ENCODE measurements at regions not wholly inside any gene's neighbourhood (a gene's known extent, or its start where the extent isn't known, plus 50 kb on each side); places are given as distances from the start of the nearest gene placed in this dataset.
A peak's percentile ranks its signal among the peaks of the same experiment; 100 is the strongest.

DNA sequence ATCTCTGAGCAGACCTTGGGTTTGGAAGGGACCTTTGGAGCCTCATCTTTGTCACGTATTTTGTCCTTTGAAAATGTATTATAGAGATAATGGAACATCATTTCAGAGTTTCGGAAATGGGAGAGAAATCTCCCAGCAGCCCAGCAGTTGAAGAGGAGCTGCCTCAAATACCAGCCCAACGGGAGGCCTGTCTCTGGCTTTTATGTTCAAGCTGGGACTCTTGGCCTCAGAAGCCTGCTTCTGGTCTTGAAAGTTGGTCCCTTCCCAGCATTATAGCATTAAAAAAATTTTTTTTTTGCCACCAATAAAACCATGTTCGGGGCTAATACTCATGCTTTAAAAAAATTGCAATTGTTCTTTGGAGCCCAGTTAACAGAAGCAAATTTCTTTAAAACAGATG is 73.4 kb upstream of the CTBP2 start:
- no peak overlapping the region for H2BK15ac ChIP-seq (replicated peaks; ENCODE audit: low read depth)

DNA sequence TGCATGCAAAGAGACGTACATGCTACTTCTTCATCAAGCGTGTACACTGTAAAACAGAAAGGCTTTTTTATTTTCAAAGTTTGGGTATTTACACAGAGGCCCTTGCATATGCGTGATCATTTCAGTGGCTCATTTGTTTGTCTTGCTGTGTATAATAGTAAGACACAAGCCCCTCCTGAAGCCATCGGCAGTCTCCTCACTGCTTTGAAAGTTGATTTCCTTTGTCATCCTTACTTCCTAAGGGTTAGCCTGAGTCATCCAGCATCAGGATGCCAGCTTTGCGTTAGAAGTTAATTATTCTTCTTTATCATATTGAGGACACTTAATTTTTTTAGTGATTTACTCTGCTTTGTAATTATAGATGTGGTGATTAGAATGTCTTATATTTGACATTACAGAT is 72.5 kb upstream of the CTBP2 start:
- no peak overlapping the region for H3K4me2 ChIP-seq (ENCODE audit: low read length)
- H4K8ac ChIP-seq (ENCODE audit: low read depth, low read length) = no peak overlapping the region
- no peak overlapping the region for H2AK5ac ChIP-seq (ENCODE audit: low read length)
- H2BK120ac ChIP-seq (ENCODE audit: low read depth, low read length) = no peak overlapping the region
- H3K27me3 ChIP-seq (ENCODE audit: insufficient read depth, low read length, poor library complexity) = no peaks in the 10 kb centered on the region
- H3K79me1 ChIP-seq (ENCODE audit: low read length) = no peaks in the 10 kb centered on the region
- no peak overlapping the region for H4K5ac ChIP-seq (ENCODE audit: low read length)
- no peak overlapping the region for H3K18ac ChIP-seq (ENCODE audit: low read length)
- no CpG with 5 or more reads among the region's 5 CpGs for WGBS (ENCODE audit: extremely low coverage, insufficient coverage, low lambda C conversion rate)
- H3K4ac ChIP-seq (ENCODE audit: low read depth, low read length) = no peak overlapping the region
- no peak overlapping the region for H3K4me3 ChIP-seq (ENCODE audit: low read length)
- H3K4me1 ChIP-seq (ENCODE audit: control insufficient read depth, low read depth, low read length) = peaks cover 3% of the 10 kb centered on the region
- H3K56ac ChIP-seq (ENCODE audit: low read length) = no peak overlapping the region
- no peaks in the 10 kb centered on the region for H3K36me3 ChIP-seq (ENCODE audit: control insufficient read depth, insufficient read depth, low read length)
- no peak overlapping the region for H3K27ac ChIP-seq (ENCODE audit: low read depth, low read length)
- H2BK15ac ChIP-seq (replicated peaks; ENCODE audit: low read depth) = no peak overlapping the region
- H3K79me2 ChIP-seq (ENCODE audit: control insufficient read depth, insufficient read depth, low read length) = no peaks in the 10 kb centered on the region
- H3K23ac ChIP-seq (ENCODE audit: low read length) = no peak overlapping the region
- no peak overlapping the region for H3K9ac ChIP-seq (ENCODE audit: low read length)
- DNase-seq = no peak
- no peak overlapping the region for H2BK5ac ChIP-seq (ENCODE audit: low read length)

More for the DNA sequence above, 73.4 kb upstream of the CTBP2 start:
- Histone ChIP-seq H3K4me1 (ENCODE audit: control insufficient read depth, low read depth, low read length) (peaks cover 3% of the 10 kb centered on the region), H3K4me2 (ENCODE audit: low read length) (no peak overlapping the region), H3K79me2 (ENCODE audit: control insufficient read depth, insufficient read depth, low read length) (no peaks in the 10 kb centered on the region), H3K79me1 (ENCODE audit: low read length) (no peaks in the 10 kb centered on the region), H2AK5ac (ENCODE audit: low read length) (no peak overlapping the region), H3K9ac (ENCODE audit: low read length) (no peak overlapping the region), H3K4me3 (ENCODE audit: low read length) (no peak overlapping the region), H3K18ac (ENCODE audit: low read length) (no peak overlapping the region), H4K8ac (ENCODE audit: low read depth, low read length) (no peak overlapping the region), H3K27me3 (ENCODE audit: insufficient read depth, low read length, poor library complexity) (no peaks in the 10 kb centered on the region), H3K27ac (ENCODE audit: low read depth, low read length) (no peak overlapping the region), H3K36me3 (ENCODE audit: control insufficient read depth, insufficient read depth, low read length) (no peaks in the 10 kb centered on the region), H4K5ac (ENCODE audit: low read length) (no peak overlapping the region), H2BK5ac (ENCODE audit: low read length) (no peak overlapping the region), H3K4ac (ENCODE audit: low read depth, low read length) (no peak overlapping the region), H2BK120ac (ENCODE audit: low read depth, low read length) (no peak overlapping the region), H3K56ac (ENCODE audit: low read length) (no peak overlapping the region), H3K23ac (ENCODE audit: low read length) (no peak overlapping the region)
- no CpG with 5 or more reads among the region's 4 CpGs for WGBS (ENCODE audit: extremely low coverage, insufficient coverage, low lambda C conversion rate)
- peak; percentile 46 for DNase-seq

DNA sequence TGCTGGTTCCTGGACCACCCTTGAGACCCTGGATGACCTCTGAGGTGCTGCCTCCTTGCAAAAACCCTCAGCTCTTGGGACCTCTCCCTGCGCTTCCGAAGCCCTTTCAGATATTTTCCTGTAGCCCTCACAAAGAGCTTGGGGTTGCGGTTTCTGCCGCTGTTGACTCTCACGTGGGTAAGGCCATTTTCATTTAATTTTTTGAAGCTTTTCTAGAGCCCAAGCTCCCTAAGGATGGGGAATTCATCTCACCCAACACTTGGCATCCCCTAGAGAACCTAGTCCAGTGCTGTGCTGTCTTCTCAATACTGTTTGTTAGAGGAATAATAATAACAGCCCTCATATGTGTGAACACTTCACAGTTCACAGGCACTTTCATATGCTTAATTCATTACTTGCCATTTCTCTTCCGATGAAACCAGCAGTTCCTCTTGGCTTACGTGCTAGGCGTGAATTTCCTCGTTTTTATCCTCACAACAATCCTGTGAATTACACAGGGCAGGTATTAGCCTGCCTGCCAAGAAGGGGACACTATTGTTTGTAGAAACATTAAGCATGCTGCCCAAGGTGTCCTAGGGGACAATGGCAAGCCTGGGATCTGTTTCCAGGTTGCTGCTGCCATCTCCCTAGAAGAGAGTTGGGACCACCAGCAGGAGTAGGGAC is 71.6 kb upstream of the CTBP2 start:
- Histone ChIP-seq H4K8ac (ENCODE audit: low read depth, low read length) (no peak overlapping the region), H2BK5ac (ENCODE audit: low read length) (no peak overlapping the region), H3K4me3 (ENCODE audit: low read length) (no peak overlapping the region), H3K27ac (ENCODE audit: low read depth, low read length) (no peak overlapping the region), H2BK15ac (replicated peaks; ENCODE audit: low read depth) (no peak overlapping the region), H3K79me2 (ENCODE audit: control insufficient read depth, insufficient read depth, low read length) (no peaks in the 10 kb centered on the region), H3K9ac (ENCODE audit: low read length) (no peak overlapping the region), H3K18ac (ENCODE audit: low read length) (no peak overlapping the region), H3K36me3 (ENCODE audit: control insufficient read depth, insufficient read depth, low read length) (no peaks in the 10 kb centered on the region), H4K5ac (ENCODE audit: low read length) (no peak overlapping the region), H3K23ac (ENCODE audit: low read length) (peak overlapping the region; percentile 15), H3K4ac (ENCODE audit: low read depth, low read length) (no peak overlapping the region), H3K4me2 (ENCODE audit: low read length) (no peak overlapping the region), H2AK5ac (ENCODE audit: low read length) (no peak overlapping the region), H3K27me3 (ENCODE audit: insufficient read depth, low read length, poor library complexity) (no peaks in the 10 kb centered on the region), H3K79me1 (ENCODE audit: low read length) (no peaks in the 10 kb centered on the region), H2BK120ac (ENCODE audit: low read depth, low read length) (no peak overlapping the region), H3K56ac (ENCODE audit: low read length) (no peak overlapping the region), H3K4me1 (ENCODE audit: control insufficient read depth, low read depth, low read length) (peaks cover 3% of the 10 kb centered on the region)
- no peak for DNase-seq
- no CpG with 5 or more reads among the region's 9 CpGs for WGBS (ENCODE audit: extremely low coverage, insufficient coverage, low lambda C conversion rate)

DNA sequence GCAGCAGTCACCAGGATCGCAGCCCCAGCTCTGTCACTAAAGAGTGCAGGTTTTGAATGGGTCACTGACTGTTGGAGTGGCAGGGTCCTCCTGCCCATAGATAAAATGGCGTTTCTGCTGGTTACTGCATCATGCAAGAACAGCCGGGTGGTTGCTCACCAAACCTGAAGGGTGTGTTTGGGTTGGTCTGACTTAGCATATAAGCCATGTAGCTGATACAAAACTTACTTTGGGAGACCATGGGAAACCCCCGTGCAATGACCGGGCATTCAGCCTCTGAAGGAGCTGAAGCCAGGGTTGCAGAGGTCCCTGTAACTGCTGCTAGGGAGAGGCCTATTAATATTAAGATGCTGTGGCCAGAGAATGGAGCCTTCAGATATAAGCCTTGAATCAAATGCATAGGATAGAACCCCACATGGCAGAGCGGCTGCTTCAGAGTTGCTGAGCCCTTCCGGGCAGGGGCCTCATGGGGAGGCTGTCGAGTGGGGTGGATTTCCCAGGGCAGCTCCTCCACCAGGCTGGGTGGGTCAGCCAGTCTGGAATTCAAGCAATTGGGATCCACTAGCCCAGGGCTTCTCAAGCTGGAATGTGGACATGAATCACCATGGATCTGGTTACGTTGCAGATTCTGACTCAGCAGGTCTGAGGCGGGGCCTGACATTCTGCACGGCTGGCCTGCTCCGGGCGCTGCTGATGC is 70.9 kb upstream of the CTBP2 start:
- Histone ChIP-seq H2AK5ac (ENCODE audit: low read length) (no peak overlapping the region), H3K9ac (ENCODE audit: low read length) (no peak overlapping the region), H3K4me1 (ENCODE audit: control insufficient read depth, low read depth, low read length) (peaks cover 3% of the 10 kb centered on the region), H3K27ac (ENCODE audit: low read depth, low read length) (no peak overlapping the region), H3K18ac (ENCODE audit: low read length) (peak overlapping the region; percentile 4), H3K23ac (ENCODE audit: low read length) (no peak overlapping the region), H3K4ac (ENCODE audit: low read depth, low read length) (no peak overlapping the region), H3K4me3 (ENCODE audit: low read length) (no peak overlapping the region), H4K8ac (ENCODE audit: low read depth, low read length) (no peak overlapping the region), H3K79me1 (ENCODE audit: low read length) (no peaks in the 10 kb centered on the region), H2BK120ac (ENCODE audit: low read depth, low read length) (no peak overlapping the region), H3K27me3 (ENCODE audit: insufficient read depth, low read length, poor library complexity) (no peaks in the 10 kb centered on the region), H2BK5ac (ENCODE audit: low read length) (no peak overlapping the region), H3K79me2 (ENCODE audit: control insufficient read depth, insufficient read depth, low read length) (no peaks in the 10 kb centered on the region), H3K36me3 (ENCODE audit: control insufficient read depth, insufficient read depth, low read length) (no peaks in the 10 kb centered on the region), H4K5ac (ENCODE audit: low read length) (no peak overlapping the region), H2BK15ac (replicated peaks; ENCODE audit: low read depth) (no peak overlapping the region), H3K56ac (ENCODE audit: low read length) (no peak overlapping the region), H3K4me2 (ENCODE audit: low read length) (no peak overlapping the region)
- WGBS (ENCODE audit: extremely low coverage, insufficient coverage, low lambda C conversion rate) = no CpG with 5 or more reads among the region's 13 CpGs
- DNase-seq = peak; percentile 96

DNA sequence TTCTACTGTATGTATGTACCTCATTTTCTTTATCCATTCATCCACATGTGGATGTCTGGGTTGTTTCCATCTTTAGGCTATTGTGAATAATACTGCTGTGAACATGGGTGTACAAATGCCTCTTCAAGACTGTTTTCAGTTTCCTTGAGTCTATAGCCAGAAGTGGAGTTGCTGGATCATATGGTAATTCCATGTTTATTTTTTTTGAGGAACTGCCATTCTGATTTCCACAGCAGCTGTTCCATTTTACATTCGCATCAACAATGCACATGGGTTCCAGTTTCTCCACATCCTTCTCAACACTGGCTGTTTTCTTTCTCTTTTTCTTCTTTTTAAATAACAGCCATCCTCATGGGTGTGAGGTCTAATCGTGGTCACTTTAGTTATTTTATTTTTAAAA is 69.9 kb upstream of the CTBP2 start:
- no peak overlapping the region for H3K9ac ChIP-seq (ENCODE audit: low read length)
- H3K4ac ChIP-seq (ENCODE audit: low read depth, low read length) = no peak overlapping the region
- H3K27me3 ChIP-seq (ENCODE audit: insufficient read depth, low read length, poor library complexity) = no peaks in the 10 kb centered on the region
- no peaks in the 10 kb centered on the region for H3K36me3 ChIP-seq (ENCODE audit: control insufficient read depth, insufficient read depth, low read length)
- H3K79me1 ChIP-seq (ENCODE audit: low read length) = no peaks in the 10 kb centered on the region
- H4K8ac ChIP-seq (ENCODE audit: low read depth, low read length) = no peak overlapping the region
- no peak overlapping the region for H2BK5ac ChIP-seq (ENCODE audit: low read length)
- H3K56ac ChIP-seq (ENCODE audit: low read length) = no peak overlapping the region
- no peak overlapping the region for H3K4me2 ChIP-seq (ENCODE audit: low read length)
- DNase-seq = no peak
- H2AK5ac ChIP-seq (ENCODE audit: low read length) = no peak overlapping the region
- H4K5ac ChIP-seq (ENCODE audit: low read length) = no peak overlapping the region
- no CpG with 5 or more reads among the region's 2 CpGs for WGBS (ENCODE audit: extremely low coverage, insufficient coverage, low lambda C conversion rate)
- peaks cover 3% of the 10 kb centered on the region for H3K4me1 ChIP-seq (ENCODE audit: control insufficient read depth, low read depth, low read length)
- no peak overlapping the region for H3K4me3 ChIP-seq (ENCODE audit: low read length)
- no peak overlapping the region for H2BK15ac ChIP-seq (replicated peaks; ENCODE audit: low read depth)
- H2BK120ac ChIP-seq (ENCODE audit: low read depth, low read length) = no peak overlapping the region
- no peak overlapping the region for H3K18ac ChIP-seq (ENCODE audit: low read length)
- no peak overlapping the region for H3K27ac ChIP-seq (ENCODE audit: low read depth, low read length)
- no peak overlapping the region for H3K23ac ChIP-seq (ENCODE audit: low read length)
- H3K79me2 ChIP-seq (ENCODE audit: control insufficient read depth, insufficient read depth, low read length) = no peaks in the 10 kb centered on the region

Measured in mesendoderm (in vitro differentiated cells).